SK-N-SH (cell line): ENCODE measurements at regions not wholly inside any gene's neighbourhood (a gene's known extent, or its start where the extent isn't known, plus 50 kb on each side); places are given as distances from the start of the nearest gene placed in this dataset.

Experiments used
- CTCF ChIA-PET: fragments of 300-600, 350-600 bp; formaldehyde crosslinking; extraction: SDS; loops from one replicate; lab custom pipeline; 2021; lab: Yijun Ruan, JAX
- POLR2A ChIA-PET: fragments of 350-600 bp; sonication (Branson Sonifier 250); formaldehyde crosslinking; extraction: SDS; loops from one replicate; lab custom pipeline; 2020; ENCODE audit warnings: antibody characterized with exemption, inconsistent platforms; lab: Yijun Ruan, JAX
- DNase-seq: peaks from one replicate; pipeline ENCODE4 v3.0.0; 2012
- H2AFZ ChIP-seq: fragments of 200-600 bp; sonication (generic); 2 replicates; pipeline ENCODE4 v1.8.1; 2016; ENCODE audit warnings: antibody characterized with exemption, mild to moderate bottlenecking, low read depth
- H3F3A ChIP-seq: fragments of 200-600 bp; sonication (generic); replicated peaks from 2 replicates; pipeline ENCODE3; 2016; ENCODE audit warnings: antibody characterized with exemption, mild to moderate bottlenecking; ENCODE audit not compliant: insufficient read depth
- H3K27ac ChIP-seq, 2 experiments: fragments of 200-500 bp in 1 of 2; fragments of 200-600 bp in 1 of 2; sonication (Bioruptor generic) in 1 of 2; sonication (generic), shearing (Covaris generic) in 1 of 2; 2 replicates each; pipeline versions ENCODE4 v1.5.1 to v1.6.1; 2014 to 2016; ENCODE audit warnings: low read depth in 2 of 2, inconsistent platforms in 1 of 2, low read length in 1 of 2, mild to moderate bottlenecking in 1 of 2, mixed read lengths in 1 of 2
- H3K27me3 ChIP-seq: fragments of 200-600 bp; sonication (generic), shearing (Covaris generic); 2 replicates; pipeline ENCODE4 v1.6.1; 2016; ENCODE audit warnings: mixed run types; ENCODE audit not compliant: insufficient read depth
- H3K36me3 ChIP-seq, 2 experiments: fragments of 200-500 bp in 1 of 2; fragments of 200-600 bp in 1 of 2; sonication (Bioruptor generic) in 1 of 2; sonication (generic) in 1 of 2; replicated peaks in 1 of 2; 2 replicates each; pipeline versions ENCODE3 to v1.5.1; 2014 to 2016; ENCODE audit warnings: low read length in 1 of 2, mild to moderate bottlenecking in 1 of 2; ENCODE audit not compliant: insufficient read depth in 2 of 2, control insufficient read depth in 1 of 2
- H3K4me1 ChIP-seq, 2 experiments: fragments of 200-500 bp in 1 of 2; fragments of 200-600 bp in 1 of 2; sonication (Bioruptor generic) in 1 of 2; sonication (generic), shearing (Covaris generic) in 1 of 2; 2 replicates each; pipeline versions ENCODE4 v1.5.1 to v1.6.1; 2014 to 2016; ENCODE audit warnings: low read depth in 1 of 2, low read length in 1 of 2, mixed run types in 1 of 2; ENCODE audit not compliant: insufficient read depth in 2 of 2, control insufficient read depth in 1 of 2
- H3K4me2 ChIP-seq: fragments of 200-600 bp; sonication (generic), shearing (Covaris generic); 2 replicates; pipeline ENCODE4 v1.6.1; 2017; ENCODE audit warnings: mixed run types
- H3K4me3 ChIP-seq, 2 experiments: fragments of 200-500 bp in 1 of 2; fragments of 200-600 bp in 1 of 2; sonication (Bioruptor generic) in 1 of 2; sonication (generic), shearing (Covaris generic) in 1 of 2; 2 replicates each; pipeline versions ENCODE4 v1.5.1 to v1.8.1; 2014 to 2016; ENCODE audit warnings: low read depth in 2 of 2, inconsistent platforms in 1 of 2, low read length in 1 of 2, mild to moderate bottlenecking in 1 of 2, mixed read lengths in 1 of 2, moderate library complexity in 1 of 2
- H3K79me2 ChIP-seq: fragments of 200-600 bp; sonication (generic); 2 replicates; pipeline ENCODE4 v1.8.1; 2017; ENCODE audit warnings: mild to moderate bottlenecking; ENCODE audit not compliant: insufficient read depth
- H3K9ac ChIP-seq: fragments of 200-600 bp; sonication (generic); 2 replicates; pipeline ENCODE4 v1.6.1; 2017; ENCODE audit warnings: mixed run types
- H3K9me2 ChIP-seq: fragments of 200-600 bp; sonication (generic); 2 replicates; pipeline ENCODE4 v1.6.1; 2017; ENCODE audit warnings: mixed run types
- H3K9me3 ChIP-seq: fragments of 200-600 bp; sonication (generic); 2 replicates; pipeline ENCODE4 v1.6.1; 2017; ENCODE audit warnings: mixed run types, mild to moderate bottlenecking, moderate library complexity
- H4K20me1 ChIP-seq: fragments of 200-600 bp; sonication (generic); 2 replicates; pipeline ENCODE4 v1.6.1; 2017; ENCODE audit warnings: mild to moderate bottlenecking, mixed run types; ENCODE audit not compliant: insufficient read depth
- CHD2 ChIP-seq: fragments of 150-350 bp; IDR thresholded peaks from 2 replicates; pipeline ENCODE4 v1.6.1; 2018; ENCODE audit warnings: low read length; ENCODE audit not compliant: partially characterized antibody
- CTCF ChIP-seq: fragments of 200-600 bp; sonication (generic); IDR thresholded peaks from 2 replicates; pipeline ENCODE4 v1.6.1; 2017; ENCODE audit warnings: antibody characterized with exemption, mild to moderate bottlenecking, moderate library complexity
- FOSL2 ChIP-seq: IDR thresholded peaks from 2 replicates; pipeline ENCODE4 v1.4.0; 2012; ENCODE audit warnings: low read depth, mild to moderate bottlenecking, moderate library complexity, borderline replicate concordance
- FOXJ3 ChIP-seq: sonication (generic); formaldehyde crosslinking; IDR thresholded peaks from 2 replicates; pipeline ENCODE4 v1.5.1; 2020; ENCODE audit warnings: mild to moderate bottlenecking, missing genetic modification reagents
- FOXM1 ChIP-seq: IDR thresholded peaks from 2 replicates; pipeline ENCODE4 v1.4.0; 2012; ENCODE audit warnings: low read depth, mild to moderate bottlenecking
- GABPA ChIP-seq: IDR thresholded peaks from 2 replicates; pipeline ENCODE4 v1.4.0; 2012; ENCODE audit warnings: low read depth, mild to moderate bottlenecking
- JUND ChIP-seq: IDR thresholded peaks from 2 replicates; pipeline ENCODE4 v1.4.0; 2012
- MEF2A ChIP-seq: IDR thresholded peaks from 2 replicates; pipeline ENCODE4 v1.4.0; 2012; ENCODE audit warnings: low read depth, borderline replicate concordance
- MXI1 ChIP-seq: IDR thresholded peaks from 2 replicates; pipeline ENCODE4 v1.6.1; 2012; ENCODE audit warnings: mild to moderate bottlenecking, low read depth, low read length, improper control_type of control experiment
- NFIC ChIP-seq: IDR thresholded peaks from 2 replicates; pipeline ENCODE4 v1.4.0; 2012; ENCODE audit warnings: borderline replicate concordance
- PBX3 ChIP-seq: IDR thresholded peaks from 2 replicates; pipeline ENCODE4; 2012
- POLR2AphosphoS5 ChIP-seq: IDR thresholded peaks from 2 replicates; pipeline ENCODE4 v1.6.1; 2012; ENCODE audit warnings: low read depth, low read length
- RAD21 ChIP-seq: IDR thresholded peaks from 2 replicates; pipeline ENCODE4 v1.6.1; 2012; ENCODE audit warnings: mild to moderate bottlenecking, low read length
- RXRA ChIP-seq: IDR thresholded peaks from 2 replicates; pipeline ENCODE4 v1.4.0; 2012; ENCODE audit warnings: low read depth, mild to moderate bottlenecking, borderline replicate concordance
- SIN3A ChIP-seq: IDR thresholded peaks from 2 replicates; pipeline ENCODE4 v1.6.1; 2012; ENCODE audit warnings: low read depth, mild to moderate bottlenecking, low read length, moderate library complexity, borderline replicate concordance
- TAF1 ChIP-seq: IDR thresholded peaks from 2 replicates; pipeline ENCODE4 v1.6.1; 2012; ENCODE audit warnings: low read depth, mild to moderate bottlenecking, low read length, moderate library complexity, borderline replicate concordance
- TCF12 ChIP-seq: IDR thresholded peaks from 2 replicates; pipeline ENCODE4 v1.4.0; 2012
- TEAD4 ChIP-seq: IDR thresholded peaks from 2 replicates; pipeline ENCODE4 v1.4.0; 2012; ENCODE audit warnings: mild to moderate bottlenecking, borderline replicate concordance; ENCODE audit not compliant: insufficient read depth
- USF2 ChIP-seq: fragments of 150-350 bp; IDR thresholded peaks from 2 replicates; pipeline ENCODE4 v1.6.1; 2017; ENCODE audit warnings: antibody characterized with exemption, low read length, low read depth, borderline replicate concordance
- WGBS: methylation state at CpG from one replicate; pipeline ENCODE4 v1.1.6; 2017; ENCODE audit warnings: low lambda C conversion rate; 5-methylcytosine and 5-hydroxymethylcytosine counted together
- TF ChIP-seq, protein P1 (sequence below): IDR thresholded peaks from 2 replicates; pipeline ENCODE4 v1.4.0; 2012; ENCODE audit warnings: low read depth
- TF ChIP-seq, protein P2 (sequence below): IDR thresholded peaks from 2 replicates; pipeline ENCODE4 v1.4.0; 2012; ENCODE audit warnings: low read depth, borderline replicate concordance
- TF ChIP-seq, protein P3 (sequence below): IDR thresholded peaks from 2 replicates; pipeline ENCODE4 v1.4.0; 2012; ENCODE audit warnings: low read depth, borderline replicate concordance

DNA sequence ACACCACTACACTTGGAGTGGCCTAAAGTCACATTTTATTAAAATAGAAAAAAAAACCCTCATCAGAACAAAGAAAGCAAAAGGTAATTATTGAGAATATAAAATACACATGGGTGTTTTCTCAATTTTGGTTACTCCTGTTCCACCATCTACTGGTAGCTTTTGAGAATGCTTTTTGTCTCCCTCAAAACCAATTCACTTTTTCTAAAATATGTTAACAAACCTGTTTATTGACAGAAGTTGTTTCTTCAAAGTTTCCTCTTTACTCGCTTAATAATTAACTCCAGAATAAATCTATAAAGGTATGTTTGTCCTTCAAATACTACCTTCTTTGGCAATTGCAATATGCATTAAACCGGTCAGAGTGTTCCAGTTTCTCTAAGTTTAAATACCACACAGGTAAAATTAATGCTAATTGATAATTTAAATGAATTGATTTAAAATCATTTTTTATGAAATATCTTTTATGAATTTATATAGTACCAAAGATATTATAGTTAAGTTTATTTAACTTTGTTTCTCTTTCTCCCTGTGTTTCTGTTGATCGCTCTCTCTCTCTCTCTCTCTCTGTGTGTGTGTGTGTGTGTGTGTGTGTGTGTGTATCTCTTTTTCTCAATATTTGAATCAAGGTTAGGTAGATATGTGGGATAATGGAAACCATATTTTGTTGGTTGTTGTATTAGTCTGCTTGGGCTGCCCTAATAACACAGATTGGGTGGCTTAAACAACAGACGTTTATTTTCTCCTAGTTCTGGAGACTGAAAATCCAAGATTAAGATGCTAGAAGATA lies 487.4 kb downstream of the PRDM9 start:
- WGBS = 19% methylated on average over 4 of the region's 4 CpGs
- H4K20me1 ChIP-seq = no peaks in the 10 kb centered on the region
- H3K4me3 ChIP-seq = no peak overlapping the region
- DNase-seq = no peak
- H3K4me1 ChIP-seq = no peaks in the 10 kb centered on the region
- no peak overlapping the region for H3K4me2 ChIP-seq
- no peaks in the 10 kb centered on the region for H3K9me2 ChIP-seq
- no peak overlapping the region for H3K27ac ChIP-seq
- H3K9ac ChIP-seq = no peak overlapping the region
- TF ChIP-seq MXI1 (no peak), TEAD4 (no peak), RAD21 (0 out of 2 replicates have a peak, but pooled peaks have one; percentile 9), FOSL2 (no peak), USF2 (no peak), CTCF (peak; percentile 39), TCF12 (no peak)
- no peaks in the 10 kb centered on the region for H3K79me2 ChIP-seq
- no peak overlapping the region for H2AFZ ChIP-seq
- POLR2A ChIA-PET = no interaction called here
- no peaks in the 10 kb centered on the region for H3K9me3 ChIP-seq
- H3K27me3 ChIP-seq = no peaks in the 10 kb centered on the region
- CTCF ChIA-PET = no interaction called here
- H3F3A ChIP-seq = no peaks in the 10 kb centered on the region
- no peaks in the 10 kb centered on the region for H3K36me3 ChIP-seq

DNA sequence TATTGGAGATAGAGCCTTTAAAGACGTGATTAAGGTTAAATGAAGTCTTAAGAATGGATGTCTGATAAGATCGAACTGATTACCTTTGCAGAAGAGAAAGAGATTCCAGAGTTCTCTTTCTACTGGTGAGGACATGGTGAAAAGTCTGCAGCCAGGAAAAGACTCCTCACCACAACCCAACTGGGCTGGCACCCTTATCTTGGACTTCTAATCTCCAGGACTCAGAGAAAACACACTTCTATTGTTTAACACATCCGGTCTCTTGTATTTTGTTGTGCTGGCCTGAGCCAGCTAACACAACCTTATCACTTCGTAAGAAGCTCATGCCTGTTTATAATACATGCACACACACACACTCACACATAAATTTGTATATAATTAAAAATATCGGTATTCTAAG lies 489.1 kb downstream of the PRDM9 start:
- H3F3A ChIP-seq = no peaks in the 10 kb centered on the region
- no peak for TF ChIP-seq CHD2
- no peak for TF ChIP-seq RXRA
- TF ChIP-seq, protein P1, sequence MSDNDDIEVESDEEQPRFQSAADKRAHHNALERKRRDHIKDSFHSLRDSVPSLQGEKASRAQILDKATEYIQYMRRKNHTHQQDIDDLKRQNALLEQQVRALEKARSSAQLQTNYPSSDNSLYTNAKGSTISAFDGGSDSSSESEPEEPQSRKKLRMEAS = no peak
- TF ChIP-seq PBX3 = no peak
- TF ChIP-seq NFIC = no peak
- no peak for TF ChIP-seq GABPA
- no peak for TF ChIP-seq JUND
- no peak for TF ChIP-seq TCF12
- no peak for TF ChIP-seq POLR2AphosphoS5
- TF ChIP-seq SIN3A = no peak
- no peak for TF ChIP-seq FOXM1
- no peak for TF ChIP-seq TAF1
- TF ChIP-seq, protein P2, sequence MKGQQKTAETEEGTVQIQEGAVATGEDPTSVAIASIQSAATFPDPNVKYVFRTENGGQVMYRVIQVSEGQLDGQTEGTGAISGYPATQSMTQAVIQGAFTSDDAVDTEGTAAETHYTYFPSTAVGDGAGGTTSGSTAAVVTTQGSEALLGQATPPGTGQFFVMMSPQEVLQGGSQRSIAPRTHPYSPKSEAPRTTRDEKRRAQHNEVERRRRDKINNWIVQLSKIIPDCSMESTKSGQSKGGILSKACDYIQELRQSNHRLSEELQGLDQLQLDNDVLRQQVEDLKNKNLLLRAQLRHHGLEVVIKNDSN = no peak
- TF ChIP-seq MXI1 = no peak
- no peak for TF ChIP-seq MEF2A
- TF ChIP-seq FOXJ3 (CRISPR knock-in tag) = no peak
- TF ChIP-seq, protein P3, sequence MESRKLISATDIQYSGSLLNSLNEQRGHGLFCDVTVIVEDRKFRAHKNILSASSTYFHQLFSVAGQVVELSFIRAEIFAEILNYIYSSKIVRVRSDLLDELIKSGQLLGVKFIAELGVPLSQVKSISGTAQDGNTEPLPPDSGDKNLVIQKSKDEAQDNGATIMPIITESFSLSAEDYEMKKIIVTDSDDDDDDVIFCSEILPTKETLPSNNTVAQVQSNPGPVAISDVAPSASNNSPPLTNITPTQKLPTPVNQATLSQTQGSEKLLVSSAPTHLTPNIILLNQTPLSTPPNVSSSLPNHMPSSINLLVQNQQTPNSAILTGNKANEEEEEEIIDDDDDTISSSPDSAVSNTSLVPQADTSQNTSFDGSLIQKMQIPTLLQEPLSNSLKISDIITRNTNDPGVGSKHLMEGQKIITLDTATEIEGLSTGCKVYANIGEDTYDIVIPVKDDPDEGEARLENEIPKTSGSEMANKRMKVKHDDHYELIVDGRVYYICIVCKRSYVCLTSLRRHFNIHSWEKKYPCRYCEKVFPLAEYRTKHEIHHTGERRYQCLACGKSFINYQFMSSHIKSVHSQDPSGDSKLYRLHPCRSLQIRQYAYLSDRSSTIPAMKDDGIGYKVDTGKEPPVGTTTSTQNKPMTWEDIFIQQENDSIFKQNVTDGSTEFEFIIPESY = no peak
- H3K27me3 ChIP-seq = no peaks in the 10 kb centered on the region
- no peak overlapping the region for H3K4me3 ChIP-seq
- no peaks in the 10 kb centered on the region for H3K9me2 ChIP-seq
- no peaks in the 10 kb centered on the region for H3K9me3 ChIP-seq
- no peak overlapping the region for H3K9ac ChIP-seq
- H3K36me3 ChIP-seq = no peaks in the 10 kb centered on the region
- H3K4me2 ChIP-seq = no peak overlapping the region
- DNase-seq = no peak
- H2AFZ ChIP-seq = no peak overlapping the region
- H3K27ac ChIP-seq = no peak overlapping the region
- ChIA-PET CTCF (interaction anchor here (1.5 kb wide), 1 partner anchor 8 kb away, joined by 3 read pairs; no protein-coding TSS in a partner anchor), POLR2A (no interaction called here)
- 9% methylated on average over 5 of the region's 5 CpGs for WGBS
- H3K79me2 ChIP-seq = no peaks in the 10 kb centered on the region
- no peaks in the 10 kb centered on the region for H3K4me1 ChIP-seq
- H4K20me1 ChIP-seq = no peaks in the 10 kb centered on the region
